ENCODE measurements at regions not wholly inside any gene's neighbourhood (a gene's known extent, or its start where the extent isn't known, plus 50 kb on each side); places are given as distances from the start of the nearest gene placed in this dataset.
"Not testable (repeated sequence)": the region's sequence is repeated elsewhere in the genome, so short reads cannot be mapped to it uniquely, and the experiment has no call there.

DNA sequence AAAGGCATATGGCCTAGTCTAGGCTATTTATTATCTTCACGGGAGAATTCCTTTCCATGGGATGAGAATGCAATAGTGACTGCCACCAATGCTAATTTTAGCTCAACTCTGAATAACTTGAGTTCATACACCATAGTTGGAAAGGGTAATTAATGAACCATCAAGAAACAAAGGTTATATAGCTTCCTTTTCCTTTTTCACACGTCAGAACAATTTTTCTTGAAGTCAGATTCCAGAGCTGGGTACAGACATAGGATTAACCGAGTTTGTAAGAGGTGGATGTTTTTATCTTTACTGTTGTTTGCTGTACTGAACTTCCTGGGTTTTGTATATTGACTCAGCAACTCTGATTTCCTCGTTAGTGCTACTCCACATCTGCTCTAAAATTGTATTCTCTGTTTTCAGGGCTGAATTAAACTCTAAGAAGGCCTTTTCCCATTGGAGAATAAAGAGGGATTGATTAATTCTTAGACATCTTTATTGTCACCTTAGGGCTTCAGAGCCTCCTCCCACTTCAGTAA, 262.0 kb downstream of the NUF2 start:
- no peak overlapping the region for H3K4me3 ChIP-seq
- no peak overlapping the region for H3K27ac ChIP-seq (replicated peaks in 1 of 4)
- H3K36me3 ChIP-seq = no peaks in the 10 kb centered on the region
- no peaks in the 10 kb centered on the region for H3K4me1 ChIP-seq
- no peak for TF ChIP-seq EP300 (IDR thresholded peaks at IDR 0.05)
- no peak for TF ChIP-seq POLR2A (IDR thresholded peaks at IDR 0.05; ENCODE audit: low read depth)
- no peak for TF ChIP-seq POLR2AphosphoS5 (IDR thresholded peaks at IDR 0.05)
- TF ChIP-seq, protein P1, sequence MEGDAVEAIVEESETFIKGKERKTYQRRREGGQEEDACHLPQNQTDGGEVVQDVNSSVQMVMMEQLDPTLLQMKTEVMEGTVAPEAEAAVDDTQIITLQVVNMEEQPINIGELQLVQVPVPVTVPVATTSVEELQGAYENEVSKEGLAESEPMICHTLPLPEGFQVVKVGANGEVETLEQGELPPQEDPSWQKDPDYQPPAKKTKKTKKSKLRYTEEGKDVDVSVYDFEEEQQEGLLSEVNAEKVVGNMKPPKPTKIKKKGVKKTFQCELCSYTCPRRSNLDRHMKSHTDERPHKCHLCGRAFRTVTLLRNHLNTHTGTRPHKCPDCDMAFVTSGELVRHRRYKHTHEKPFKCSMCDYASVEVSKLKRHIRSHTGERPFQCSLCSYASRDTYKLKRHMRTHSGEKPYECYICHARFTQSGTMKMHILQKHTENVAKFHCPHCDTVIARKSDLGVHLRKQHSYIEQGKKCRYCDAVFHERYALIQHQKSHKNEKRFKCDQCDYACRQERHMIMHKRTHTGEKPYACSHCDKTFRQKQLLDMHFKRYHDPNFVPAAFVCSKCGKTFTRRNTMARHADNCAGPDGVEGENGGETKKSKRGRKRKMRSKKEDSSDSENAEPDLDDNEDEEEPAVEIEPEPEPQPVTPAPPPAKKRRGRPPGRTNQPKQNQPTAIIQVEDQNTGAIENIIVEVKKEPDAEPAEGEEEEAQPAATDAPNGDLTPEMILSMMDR (IDR thresholded peaks at IDR 0.05) = no peak
- DNase-seq (ENCODE audit: extremely low spot score) = no peak
- H3K27me3 ChIP-seq = no peaks in the 10 kb centered on the region
- no peaks in the 10 kb centered on the region for H3K9me3 ChIP-seq
- 39% methylated on average over 4 of the region's 4 CpGs for WGBS
- intact Hi-C loops (cut with DNase I) = no loop called here

DNA sequence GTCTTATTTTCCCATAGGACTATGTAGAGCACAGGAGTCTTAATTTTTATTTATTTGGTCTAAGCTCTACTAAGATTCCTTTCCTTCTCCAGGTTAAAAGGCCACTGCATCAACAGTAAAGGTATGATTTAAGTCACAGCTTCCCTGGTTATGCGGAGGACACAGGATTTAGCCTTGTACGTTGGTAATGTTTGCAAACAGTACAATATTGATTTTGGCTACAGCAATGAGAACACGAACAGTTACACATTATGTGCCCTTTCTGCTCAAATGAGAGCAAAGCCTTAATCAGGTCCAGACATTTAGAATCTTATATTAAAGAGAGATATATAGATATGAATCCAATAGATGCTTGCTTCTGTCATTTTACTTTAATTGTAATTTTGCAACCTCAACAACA, 264.0 kb downstream of the NUF2 start:
- TF ChIP-seq, protein P1 (IDR thresholded peaks at IDR 0.05) = no peak
- TF ChIP-seq POLR2A (IDR thresholded peaks at IDR 0.05; ENCODE audit: low read depth) (no peak), EP300 (IDR thresholded peaks at IDR 0.05) (no peak), POLR2AphosphoS5 (IDR thresholded peaks at IDR 0.05) (no peak)
- intact Hi-C loops (cut with DNase I) = no loop called here
- H3K9me3 ChIP-seq = no peaks in the 10 kb centered on the region
- no peaks in the 10 kb centered on the region for H3K27me3 ChIP-seq
- H3K36me3 ChIP-seq = no peaks in the 10 kb centered on the region
- no peaks in the 10 kb centered on the region for H3K4me1 ChIP-seq
- no peak overlapping the region for H3K27ac ChIP-seq (replicated peaks in 1 of 4)
- DNase-seq (ENCODE audit: extremely low spot score) = no peak
- WGBS = 93% methylated on average over 3 of the region's 3 CpGs
- H3K4me3 ChIP-seq = no peak overlapping the region

DNA sequence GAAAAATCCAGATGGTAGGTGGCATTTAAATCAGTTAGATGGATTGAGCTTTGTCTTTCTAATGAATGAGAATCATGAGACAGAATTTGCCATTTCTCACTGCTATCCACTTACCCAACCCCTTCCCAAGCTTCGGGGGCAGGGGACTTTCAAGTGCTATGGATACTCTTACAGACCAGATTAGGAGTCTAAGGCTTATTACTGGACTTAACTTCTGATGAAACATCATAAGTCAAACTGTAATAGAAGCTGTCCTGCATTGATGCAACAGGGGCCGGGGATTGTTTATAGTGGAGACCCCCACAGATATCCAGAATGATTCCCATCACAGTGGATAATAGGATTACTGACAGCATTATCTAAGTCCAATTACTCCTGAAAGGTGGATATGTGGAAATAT, 267.0 kb downstream of the NUF2 start:
- DNase-seq (ENCODE audit: extremely low spot score) = no peak
- H3K4me3 ChIP-seq = no peak overlapping the region
- H3K27me3 ChIP-seq = no peaks in the 10 kb centered on the region
- TF ChIP-seq, protein P1 (IDR thresholded peaks at IDR 0.05) = no peak
- TF ChIP-seq EP300 (IDR thresholded peaks at IDR 0.05) (no peak), POLR2AphosphoS5 (IDR thresholded peaks at IDR 0.05) (no peak), POLR2A (IDR thresholded peaks at IDR 0.05; ENCODE audit: low read depth) (no peak)
- no peaks in the 10 kb centered on the region for H3K9me3 ChIP-seq
- 80% methylated on average over 2 of the region's 2 CpGs for WGBS
- intact Hi-C loops (cut with DNase I) = no loop called here
- no peaks in the 10 kb centered on the region for H3K4me1 ChIP-seq
- H3K36me3 ChIP-seq = no peaks in the 10 kb centered on the region
- no peak overlapping the region for H3K27ac ChIP-seq (replicated peaks in 1 of 4)

DNA sequence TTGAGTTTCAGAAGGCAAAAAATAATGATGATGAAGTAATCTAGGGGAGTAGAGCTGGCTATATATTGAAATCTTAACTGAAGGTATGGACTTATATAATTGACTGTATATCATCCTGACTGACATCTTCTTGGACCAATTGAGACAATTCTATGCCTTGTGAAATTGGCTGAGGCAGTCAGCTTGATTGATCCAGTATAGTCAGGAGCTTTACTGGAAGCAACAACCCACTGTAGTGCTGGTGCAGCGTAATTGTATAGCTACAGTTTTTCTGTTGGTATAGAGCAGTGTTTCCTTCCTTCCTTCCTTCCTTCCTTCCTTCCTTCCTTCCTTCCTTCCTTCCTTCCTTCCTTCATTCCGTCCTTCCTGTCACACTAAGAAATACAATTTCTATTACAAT, 268.0 kb downstream of the NUF2 start:
- WGBS = 69% methylated on average over 2 of the region's 2 CpGs
- Histone ChIP-seq H3K27ac (replicated peaks in 1 of 4) (no peak overlapping the region), H3K36me3 (no peaks in the 10 kb centered on the region), H3K27me3 (no peaks in the 10 kb centered on the region), H3K4me1 (no peaks in the 10 kb centered on the region), H3K9me3 (no peaks in the 10 kb centered on the region), H3K4me3 (no peak overlapping the region)
- no peak for TF ChIP-seq POLR2A (IDR thresholded peaks at IDR 0.05; ENCODE audit: low read depth)
- TF ChIP-seq, protein P1 (IDR thresholded peaks at IDR 0.05) = no peak
- TF ChIP-seq POLR2AphosphoS5 (IDR thresholded peaks at IDR 0.05) = no peak
- intact Hi-C loops (cut with DNase I) = no loop called here
- no peak for DNase-seq (ENCODE audit: extremely low spot score)

DNA sequence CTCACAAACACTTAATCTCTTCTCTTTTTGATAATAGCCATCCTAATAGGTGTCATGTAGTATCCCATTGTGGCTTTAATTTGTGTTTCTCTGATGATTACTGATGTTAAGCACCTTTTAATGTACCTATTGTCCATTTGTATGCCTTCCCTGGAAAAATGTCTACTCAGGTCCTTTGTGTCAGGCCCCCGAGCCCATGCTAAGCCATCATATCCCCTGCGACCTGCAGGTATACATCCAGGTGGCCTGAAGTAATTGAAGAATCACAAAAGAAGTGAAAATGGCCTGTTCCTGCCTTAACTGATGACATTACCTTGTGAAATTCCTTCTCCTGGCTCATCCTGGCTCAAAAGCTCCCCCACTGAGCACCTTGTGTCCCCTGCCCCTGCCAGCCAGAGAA, 269.4 kb downstream of the NUF2 start:
- intact Hi-C loops (cut with DNase I); H3K9me3 ChIP-seq; H3K4me1 ChIP-seq; DNase-seq (ENCODE audit: extremely low spot score); H3K4me3 ChIP-seq; H3K27ac ChIP-seq (replicated peaks in 1 of 4); H3K36me3 ChIP-seq; H3K27me3 ChIP-seq: not testable (repeated sequence)
- WGBS = 88% methylated on average over 2 of the region's 2 CpGs

DNA sequence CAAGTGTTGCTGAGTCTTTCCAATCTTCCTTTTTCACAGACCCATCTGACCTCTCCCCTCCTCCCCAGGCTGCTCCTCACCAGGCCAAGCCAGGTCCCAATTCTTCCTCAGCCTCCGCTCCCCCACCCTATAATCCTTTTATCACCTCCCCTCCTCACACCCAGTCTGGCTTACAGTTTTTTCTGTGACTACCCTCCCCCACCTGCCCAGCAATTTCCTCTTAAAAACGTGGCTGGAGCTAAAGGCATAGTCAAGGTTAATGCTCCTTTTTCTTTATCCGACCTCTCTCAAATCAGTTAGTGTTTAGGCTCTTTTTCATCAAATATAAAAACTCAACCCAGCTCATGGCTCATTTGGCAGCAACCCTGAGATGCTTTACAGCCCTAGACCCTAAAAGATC, 270.9 kb downstream of the NUF2 start:
- H3K9me3 ChIP-seq; intact Hi-C loops (cut with DNase I); H3K4me3 ChIP-seq; H3K36me3 ChIP-seq; H3K27ac ChIP-seq (replicated peaks in 1 of 4); DNase-seq (ENCODE audit: extremely low spot score); H3K4me1 ChIP-seq; H3K27me3 ChIP-seq: not testable (repeated sequence)
- whole genome bisulfite sequencing = 80% methylated on average over 3 of the region's 3 CpGs

DNA sequence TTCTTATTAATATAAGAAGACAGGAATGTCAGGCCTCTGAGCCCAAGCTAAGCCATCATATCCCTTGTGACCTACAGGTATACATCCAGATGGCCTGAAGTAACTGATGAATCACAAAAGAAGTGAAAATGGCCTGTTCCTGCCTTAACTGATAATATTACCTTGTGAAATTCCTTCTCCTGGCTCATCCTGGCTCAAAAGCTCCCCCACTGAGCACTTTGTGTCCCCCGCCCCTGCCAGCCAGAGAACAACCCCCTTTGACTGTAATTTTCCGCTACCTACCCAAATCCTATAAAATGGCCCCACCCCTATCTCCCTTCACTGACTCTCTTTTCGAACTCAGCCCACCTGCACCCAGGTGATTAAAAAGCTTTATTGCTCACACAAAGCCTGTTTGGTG, 274.4 kb downstream of the NUF2 start:
- H3K27ac ChIP-seq (replicated peaks in 1 of 4); intact Hi-C loops (cut with DNase I); H3K27me3 ChIP-seq; H3K36me3 ChIP-seq; H3K9me3 ChIP-seq; H3K4me3 ChIP-seq; H3K4me1 ChIP-seq; DNase-seq (ENCODE audit: extremely low spot score): not testable (repeated sequence)
- 73% methylated on average over 3 of the region's 3 CpGs for WGBS
